Upper lobe of left lung (tissue), 6 donors: ENCODE measurements at regions not wholly inside any gene's neighbourhood (a gene's known extent, or its start where the extent isn't known, plus 50 kb on each side); places are given as distances from the start of the nearest gene placed in this dataset.

Experiments used
- ATAC-seq, 2 donors: fragments of 200-7000 bp; cut with Tn5 transposase; one replicate each; pipeline ENCODE4 v1.9.1; 2022; ENCODE audit warnings: mild to moderate bottlenecking in 2 of 2, moderate library complexity in 2 of 2; ENCODE audit not compliant: low FRiP score in 2 of 2
- DNase-seq, 2 donors: peaks; one replicate each; pipeline ENCODE4 v3.0.0-alpha.2; 2019 to 2020
- H3K27ac ChIP-seq, 4 donors: fragments of 200-600 bp; sonication (generic); one replicate each; pipeline ENCODE4 v1.5.1; 2016 to 2019
- H3K27me3 ChIP-seq, 4 donors: fragments of 200-600 bp; sonication (generic); one replicate each; pipeline ENCODE4 v1.5.1; 2017 to 2019
- H3K36me3 ChIP-seq, 4 donors: fragments of 200-600 bp; sonication (generic); one replicate each; pipeline ENCODE4 v1.5.1; 2016 to 2019
- H3K4me1 ChIP-seq, 4 donors: fragments of 200-600 bp; sonication (generic); one replicate each; pipeline ENCODE4 v1.5.1; 2018 to 2019
- H3K4me3 ChIP-seq, 4 donors: fragments of 200-600 bp; sonication (generic); one replicate each; pipeline ENCODE4 v1.5.1; 2017 to 2019; ENCODE audit warnings: mild to moderate bottlenecking in 2 of 4, moderate library complexity in 1 of 4
- H3K9me3 ChIP-seq, 4 donors: fragments of 200-600 bp; sonication (generic); one replicate each; pipeline ENCODE4 v1.5.1; 2018 to 2019
- CTCF ChIP-seq, 6 experiments: fragments of 450-650 bp in 4 of 6; fragments of 200-600 bp in 2 of 6; sonication (generic) in 2 of 6; IDR thresholded peaks; one replicate each; pipeline ENCODE4 v1.5.1; 2016 to 2019; ENCODE audit warnings: antibody characterized with exemption in 6 of 6
- EP300 ChIP-seq, 4 donors: sonication (generic); formaldehyde crosslinking; IDR thresholded peaks; one replicate each; pipeline ENCODE4 v1.5.1; 2017; ENCODE audit warnings: antibody characterized with exemption in 4 of 4, control low read depth in 2 of 4
- POLR2A ChIP-seq, 4 donors: fragments of 450-650 bp; IDR thresholded peaks; one replicate each; pipeline ENCODE4 v1.5.1; 2016 to 2017; ENCODE audit warnings: antibody characterized with exemption in 4 of 4, mild to moderate bottlenecking in 2 of 4
- POLR2AphosphoS5 ChIP-seq, 2 donors: sonication (generic); formaldehyde crosslinking; IDR thresholded peaks; one replicate each; pipeline ENCODE4 v1.5.1; 2017; ENCODE audit warnings: antibody characterized with exemption in 2 of 2
- WGBS, 2 donors: methylation state at CpG; one replicate each; pipeline ENCODE4 v1.1.5; 2017 to 2018; 5-methylcytosine and 5-hydroxymethylcytosine counted together
- donor health status: DM: no; HTN: no; CAD: no; lungs with moderate emphysema.
- donor health status: DM: no; HTN: yes; CAD: no; lungs with severe emphysema.

DNA sequence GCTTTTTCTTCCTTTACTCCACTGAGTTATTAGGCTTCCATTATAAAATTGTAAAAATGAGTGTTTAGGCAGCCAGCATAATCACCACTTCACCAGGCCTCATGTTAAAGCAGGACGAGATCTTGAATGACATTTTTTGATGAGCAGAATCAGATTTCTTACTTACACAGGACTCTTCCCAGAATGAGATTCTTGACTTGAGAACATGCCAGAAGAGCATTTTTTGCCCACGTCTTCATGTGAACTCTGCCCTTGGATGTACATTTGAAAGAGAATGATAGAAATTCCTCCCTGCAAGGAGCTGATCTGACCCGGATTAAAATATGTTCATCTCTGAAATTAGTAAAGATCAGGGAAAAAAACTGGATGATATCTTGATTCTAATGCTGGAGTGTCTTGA, 212.1 kb upstream of the ADRA1B start:
- no peak for TF ChIP-seq CTCF (IDR thresholded peaks at IDR 0.05)
- no peak for TF ChIP-seq POLR2A (IDR thresholded peaks at IDR 0.05)
- no peak for TF ChIP-seq POLR2AphosphoS5 (IDR thresholded peaks at IDR 0.05)
- TF ChIP-seq EP300 (IDR thresholded peaks at IDR 0.05): no peak
- Histone ChIP-seq H3K36me3 (no peaks in the 10 kb centered on the region), H3K4me1 (no peaks in the 10 kb centered on the region), H3K4me3 (no peak overlapping the region), H3K9me3 (peaks cover 0 to 5% (median 0%) of the 10 kb centered on the region in 4 donors), H3K27me3 (no peaks in the 10 kb centered on the region), H3K27ac (no peak overlapping the region)
- ATAC-seq (no peak), DNase-seq (no peak)
- 50 to 60% methylated on average over 3 of the region's 3 CpGs for WGBS, 2 donors

DNA sequence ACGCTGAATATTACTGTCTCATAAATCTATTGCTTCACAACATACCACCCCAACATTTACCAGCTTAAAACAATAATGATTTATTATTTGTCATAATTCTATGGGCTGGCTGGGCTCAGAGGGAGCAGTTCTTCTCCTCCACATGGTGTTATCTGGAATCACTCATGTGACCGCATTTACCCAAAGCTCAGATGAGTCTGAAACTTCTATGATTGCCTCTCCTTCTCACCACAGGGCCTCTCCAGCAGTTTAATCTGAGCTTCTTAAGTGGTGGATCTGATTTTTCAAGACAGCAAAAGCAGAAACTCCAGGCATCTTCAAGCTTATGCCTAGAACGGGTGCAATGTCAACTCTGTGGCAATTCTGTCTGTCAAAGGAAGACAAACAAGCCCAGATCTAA, 210.3 kb upstream of the ADRA1B start:
- no peaks in the 10 kb centered on the region for H3K36me3 ChIP-seq
- TF ChIP-seq CTCF (IDR thresholded peaks at IDR 0.05) (no peak), EP300 (IDR thresholded peaks at IDR 0.05) (no peak), POLR2A (IDR thresholded peaks at IDR 0.05) (no peak), POLR2AphosphoS5 (IDR thresholded peaks at IDR 0.05) (no peak)
- peaks cover 0 to 5% (median 0%) of the 10 kb centered on the region in 4 donors for H3K9me3 ChIP-seq
- H3K4me3 ChIP-seq: no peak overlapping the region
- no peaks in the 10 kb centered on the region for H3K4me1 ChIP-seq
- ATAC-seq: no peak
- no peaks in the 10 kb centered on the region for H3K27me3 ChIP-seq
- DNase-seq: no peak
- no peak overlapping the region for H3K27ac ChIP-seq
- WGBS, 2 donors: 85 to 91% methylated on average over 3 of the region's 3 CpGs

- Histone ChIP-seq H3K36me3 (no peaks in the 10 kb centered on the region), H3K4me3 (no peak overlapping the region), H3K27me3 (no peaks in the 10 kb centered on the region), H3K9me3 (peaks cover 0 to 5% (median 0%) of the 10 kb centered on the region in 4 donors), H3K4me1 (no peaks in the 10 kb centered on the region), H3K27ac (no peak overlapping the region)
- TF ChIP-seq EP300 (IDR thresholded peaks at IDR 0.05): no peak
- no peak for TF ChIP-seq POLR2A (IDR thresholded peaks at IDR 0.05)
- TF ChIP-seq POLR2AphosphoS5 (IDR thresholded peaks at IDR 0.05): no peak
- TF ChIP-seq CTCF (IDR thresholded peaks at IDR 0.05): no peak
- ATAC-seq (no peak), DNase-seq (no peak)
- WGBS, 2 donors: 84 to 97% methylated on average over 3 of the region's 3 CpGs
Observed at GRCh38 chr5:159708090-159708489, 208.2 kb upstream of the ADRA1B start.

- Histone ChIP-seq H3K36me3 (no peaks in the 10 kb centered on the region), H3K27me3 (no peaks in the 10 kb centered on the region), H3K4me1 (no peaks in the 10 kb centered on the region), H3K9me3 (peaks cover 0 to 5% (median 0%) of the 10 kb centered on the region in 4 donors), H3K27ac (no peak overlapping the region), H3K4me3 (no peak overlapping the region)
- no peak for ATAC-seq
- TF ChIP-seq CTCF (IDR thresholded peaks at IDR 0.05) (no peak), POLR2AphosphoS5 (IDR thresholded peaks at IDR 0.05) (no peak), POLR2A (IDR thresholded peaks at IDR 0.05) (no peak), EP300 (IDR thresholded peaks at IDR 0.05) (no peak)
- DNase-seq: no peak
- WGBS, 2 donors: 33 to 44% methylated on average over 5 of the region's 5 CpGs
Observed at GRCh38 chr5:159712672-159713071, 203.6 kb upstream of the ADRA1B start.

DNA sequence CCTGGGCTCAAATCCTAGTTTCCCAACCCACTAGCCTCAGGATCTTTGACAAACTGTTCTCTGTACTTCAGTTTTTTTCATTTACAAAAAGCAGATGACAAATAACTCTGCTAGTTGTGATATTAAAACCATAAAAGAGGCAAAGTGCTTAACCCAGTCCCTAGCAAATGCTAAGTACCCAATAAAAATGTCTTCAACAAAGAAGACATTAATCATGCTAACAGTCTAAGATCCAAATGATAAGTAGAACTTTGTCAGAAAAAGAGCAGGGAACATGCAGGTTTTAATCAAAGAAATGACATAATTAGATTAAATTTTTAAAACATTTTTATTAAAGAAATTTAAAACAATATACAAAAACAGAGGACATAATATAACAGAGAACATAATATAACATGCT, 203.0 kb upstream of the ADRA1B start:
- Histone ChIP-seq H3K27me3 (no peaks in the 10 kb centered on the region), H3K9me3 (no peaks in the 10 kb centered on the region), H3K36me3 (no peaks in the 10 kb centered on the region), H3K4me1 (no peaks in the 10 kb centered on the region), H3K4me3 (no peak overlapping the region), H3K27ac (no peak overlapping the region)
- TF ChIP-seq POLR2A (IDR thresholded peaks at IDR 0.05) (no peak), EP300 (IDR thresholded peaks at IDR 0.05) (no peak), POLR2AphosphoS5 (IDR thresholded peaks at IDR 0.05) (no peak), CTCF (IDR thresholded peaks at IDR 0.05) (no peak)
- DNase-seq: no peak
- no peak for ATAC-seq
